T-cell (primary cell): ENCODE measurements at regions not wholly inside any gene's neighbourhood (a gene's known extent, or its start where the extent isn't known, plus 50 kb on each side); places are given as distances from the start of the nearest gene placed in this dataset.
"Not testable (repeated sequence)": the region's sequence is repeated elsewhere in the genome, so short reads cannot be mapped to it uniquely, and the experiment has no call there.

Experiments used
- ATAC-seq, 4 experiments: fragments of 200-7000 bp in 3 of 4; fragments of 150-1000 bp in 1 of 4; cut with Tn5 transposase; replicated peaks in 1 of 4; 1 replicate in 3 of 4; 2 replicates in 1 of 4; pipeline ENCODE4 v1.10.0; 2021; ENCODE audit warnings: moderate library complexity in 3 of 4, mild to moderate bottlenecking in 2 of 4, moderate number of reproducible peaks in 1 of 4
- CTCF ChIA-PET, 2 donors: fragments of 300-600 bp; sonication (Branson Sonifier 250); formaldehyde crosslinking; loops; one replicate each; lab custom pipeline; 2022; ENCODE audit warnings: antibody characterized with exemption in 2 of 2; lab: Charles Lee
- POLR2A ChIA-PET, 2 donors: fragments of 300-600 bp; sonication (Branson Sonifier 250); formaldehyde crosslinking; loops; one replicate each; lab custom pipeline; 2022; ENCODE audit warnings: antibody characterized with exemption in 2 of 2; lab: Charles Lee
- DNase-seq, 35 experiments: peaks; one replicate each; pipeline versions ENCODE4 v3.0.0 to v3.0.0-alpha.2; 2013 to 2023
- H3K27ac ChIP-seq: one replicate; pipeline ENCODE4 v1.5.1; 2013; ENCODE audit warnings: low read length
- H3K27me3 ChIP-seq, 2 experiments: replicated peaks in 1 of 2; 1 replicate in 1 of 2; 2 replicates in 1 of 2; pipeline versions ENCODE4 v1.6.1 to v1.7.0; 2013; ENCODE audit warnings: low read length in 1 of 2, mixed read lengths in 1 of 2; ENCODE audit not compliant: control insufficient read depth in 2 of 2, insufficient read depth in 2 of 2; ENCODE audit errors: extremely low read depth in 1 of 2
- H3K36me3 ChIP-seq, 2 donors: 1 replicate in 1 of 2; 2 replicates in 1 of 2; pipeline versions ENCODE4 v1.6.1 to v1.7.0; 2013; ENCODE audit warnings: low read length in 1 of 2; ENCODE audit not compliant: control insufficient read depth in 2 of 2, insufficient read depth in 1 of 2; ENCODE audit errors: extremely low read depth in 1 of 2
- H3K4me1 ChIP-seq, 2 experiments: 1 replicate in 1 of 2; 2 replicates in 1 of 2; pipeline versions ENCODE4 v1.6.1 to v1.7.0; 2013; ENCODE audit warnings: low read length in 2 of 2, mixed read lengths in 1 of 2; ENCODE audit not compliant: insufficient read depth in 2 of 2, control insufficient read depth in 1 of 2; ENCODE audit errors: extremely low read depth in 1 of 2
- H3K4me3 ChIP-seq, 2 donors: 1 replicate in 1 of 2; 2 replicates in 1 of 2; pipeline versions ENCODE4 v1.5.1 to v1.7.0; 2013; ENCODE audit warnings: mild to moderate bottlenecking in 2 of 2, low read length in 1 of 2, moderate library complexity in 1 of 2; ENCODE audit not compliant: control insufficient read depth in 1 of 2; ENCODE audit errors: extremely low read depth in 1 of 2
- H3K9me3 ChIP-seq: 2 replicates; pipeline ENCODE4 v1.7.0; 2013
- H3K27ac Mint-ChIP-seq, 2 donors: one replicate each; pipeline ENCODE4 v1.8.0; 2020 to 2021; ENCODE audit warnings: mild to moderate bottlenecking in 2 of 2, mixed read lengths in 2 of 2
- H3K27me3 Mint-ChIP-seq, 2 donors: one replicate each; pipeline ENCODE4 v1.8.0; 2021 to 2022; ENCODE audit warnings: mixed read lengths in 2 of 2
- H3K36me3 Mint-ChIP-seq: one replicate; pipeline ENCODE4 v1.8.0; 2021; ENCODE audit warnings: mixed read lengths
- H3K4me1 Mint-ChIP-seq, 3 donors: one replicate each; pipeline ENCODE4 v1.8.0; 2020 to 2022; ENCODE audit warnings: mixed read lengths in 3 of 3, mild to moderate bottlenecking in 1 of 3
- H3K4me3 Mint-ChIP-seq, 3 donors: one replicate each; pipeline ENCODE4 v1.8.0; 2020 to 2022; ENCODE audit warnings: mild to moderate bottlenecking in 3 of 3, mixed read lengths in 3 of 3, moderate library complexity in 3 of 3
- H3K9me3 Mint-ChIP-seq, 3 donors: one replicate each; pipeline ENCODE4 v1.8.0; 2020 to 2022; ENCODE audit warnings: mixed read lengths in 3 of 3
- WGBS: methylation state at CpG from one replicate; pipeline ENCODE4 v1.1.5; 2013; ENCODE audit warnings: missing lambda C conversion rate; ENCODE audit not compliant: insufficient coverage; 5-methylcytosine and 5-hydroxymethylcytosine counted together

GRCh38 chr12:131226345-131227265 is 272.9 kb downstream of the ADGRD1 start:
- CTCF ChIA-PET, result no interaction called here
- Histone ChIP-seq H3K4me1 (peaks cover 0 to 12% of the 10 kb centered on the region in 2 experiments), H3K27ac (no peak overlapping the region), H3K36me3 (no peaks in the 10 kb centered on the region), H3K4me3 (no peak overlapping the region), H3K27me3 (peaks cover 0 to 32% of the 10 kb centered on the region in 2 experiments), H3K9me3 (no peaks in the 10 kb centered on the region)
- POLR2A ChIA-PET, result no interaction called here
- 63% methylated on average over 2 of the region's 12 CpGs for WGBS
- no peak for DNase-seq
- no peak for ATAC-seq
- Mint-ChIP-seq H3K27ac (no peak overlapping the region), H3K9me3 (no peaks in the 10 kb centered on the region), H3K36me3 (no peaks in the 10 kb centered on the region), H3K4me3 (no peak overlapping the region), H3K27me3 (peaks cover 9 to 11% of the 10 kb centered on the region in 2 donors), H3K4me1 (peaks cover 8 to 14% (median 9%) of the 10 kb centered on the region in 3 donors)

- POLR2A ChIA-PET, H3K4me3 ChIP-seq, H3K27ac Mint-ChIP-seq, H3K27ac ChIP-seq, H3K36me3 Mint-ChIP-seq, H3K4me3 Mint-ChIP-seq, H3K9me3 Mint-ChIP-seq, H3K9me3 ChIP-seq, DNase-seq, H3K4me1 ChIP-seq, H3K4me1 Mint-ChIP-seq, H3K36me3 ChIP-seq, CTCF ChIA-PET, ATAC-seq: not testable (repeated sequence)
- 90% methylated on average over 2 of the region's 22 CpGs for WGBS
- H3K27me3 ChIP-seq, result peaks cover 0 to 24% of the 10 kb centered on the region in 2 experiments
- peaks cover 8 to 11% of the 10 kb centered on the region in 2 donors for H3K27me3 Mint-ChIP-seq
These were observed 273.9 kb downstream of the ADGRD1 start for GRCh38 chr12:131227641-131228040.

GRCh38 chr12:131229079-131229425 is 275.3 kb downstream of the ADGRD1 start:
- H3K4me1 ChIP-seq, H3K36me3 Mint-ChIP-seq, H3K9me3 ChIP-seq, POLR2A ChIA-PET, ATAC-seq, H3K9me3 Mint-ChIP-seq, H3K4me3 Mint-ChIP-seq, H3K27ac ChIP-seq, CTCF ChIA-PET, DNase-seq, H3K4me3 ChIP-seq, H3K36me3 ChIP-seq, H3K4me1 Mint-ChIP-seq, H3K27ac Mint-ChIP-seq: not testable (repeated sequence)
- H3K27me3 Mint-ChIP-seq, result peaks cover 8 to 11% of the 10 kb centered on the region in 2 donors
- peaks cover 0 to 20% of the 10 kb centered on the region in 2 experiments for H3K27me3 ChIP-seq
- WGBS, result no CpG with 5 or more reads among the region's 7 CpGs

GRCh38 chr12:131229426-131230339 is 276.0 kb downstream of the ADGRD1 start:
- H3K27me3 Mint-ChIP-seq, result peaks cover 8 to 11% of the 10 kb centered on the region in 2 donors
- no peak overlapping the region for H3K27ac ChIP-seq
- peaks cover 0 to 2% (median 0%) of the 10 kb centered on the region in 3 donors for H3K9me3 Mint-ChIP-seq
- H3K27ac Mint-ChIP-seq, result no peak overlapping the region
- POLR2A ChIA-PET, result interaction anchor here in 1 of 2 donors (0.6 kb wide), 1 partner anchor 209 kb away, joined by 3 read pairs; no protein-coding TSS in a partner anchor
- no peaks in the 10 kb centered on the region for H3K36me3 Mint-ChIP-seq
- H3K36me3 ChIP-seq, result no peaks in the 10 kb centered on the region
- no peak for DNase-seq
- H3K4me1 ChIP-seq, result peaks cover 0 to 2% of the 10 kb centered on the region in 2 experiments
- H3K4me3 ChIP-seq, result no peak overlapping the region
- peaks cover 4 to 6% (median 5%) of the 10 kb centered on the region in 3 donors for H3K4me1 Mint-ChIP-seq
- H3K9me3 ChIP-seq, result no peaks in the 10 kb centered on the region
- H3K4me3 Mint-ChIP-seq, result no peak overlapping the region
- no peak for ATAC-seq
- CTCF ChIA-PET, result interaction anchor here in 1 of 2 donors (0.7 kb wide), 1 partner anchor 671 kb away, joined by 7 read pairs; no protein-coding TSS in a partner anchor
- WGBS, result 47% methylated on average over 10 of the region's 17 CpGs
- H3K27me3 ChIP-seq, result peaks cover 0 to 20% of the 10 kb centered on the region in 2 experiments

GRCh38 chr12:131230340-131231031 is 276.8 kb downstream of the ADGRD1 start:
- Mint-ChIP-seq H3K4me3 (no peak overlapping the region), H3K27me3 (peaks cover 8 to 11% of the 10 kb centered on the region in 2 donors), H3K27ac (no peak overlapping the region), H3K4me1 (peaks cover 4 to 6% (median 5%) of the 10 kb centered on the region in 3 donors), H3K9me3 (peaks cover 0 to 2% (median 0%) of the 10 kb centered on the region in 3 donors), H3K36me3 (no peaks in the 10 kb centered on the region)
- DNase-seq (no peak), ATAC-seq (no peak)
- Histone ChIP-seq H3K9me3 (no peaks in the 10 kb centered on the region), H3K27me3 (peaks cover 0 to 20% of the 10 kb centered on the region in 2 experiments), H3K4me3 (no peak overlapping the region), H3K4me1 (peaks cover 0 to 2% of the 10 kb centered on the region in 2 experiments), H3K36me3 (no peaks in the 10 kb centered on the region), H3K27ac (no peak overlapping the region)
- WGBS, result 67% methylated on average over 12 of the region's 17 CpGs
- POLR2A ChIA-PET, result interaction anchor here in 1 of 2 donors (0.6 kb wide), 1 partner anchor 208 kb away, joined by 3 read pairs; no protein-coding TSS in a partner anchor
- CTCF ChIA-PET, result no interaction called here
